OCI-LY3 (cell line): ENCODE measurements at regions not wholly inside any gene's neighbourhood (a gene's known extent, or its start where the extent isn't known, plus 50 kb on each side); places are given as distances from the start of the nearest gene placed in this dataset.

Experiments
- EZH2phosphoT487 ChIP-seq: fragments of 200-600 bp; shearing (Covaris generic); IDR thresholded peaks from 2 replicates; pipeline ENCODE4 v1.6.1; 2018; ENCODE audit warnings: antibody characterized with exemption, mixed run types, low read depth
- TF ChIP-seq, protein P1 (sequence below): fragments of 200-600, 300-600 bp; sonication (generic); IDR thresholded peaks from 2 replicates; pipeline ENCODE4 v1.5.1; 2014; ENCODE audit warnings: antibody characterized with exemption, low read length, low read depth

DNA sequence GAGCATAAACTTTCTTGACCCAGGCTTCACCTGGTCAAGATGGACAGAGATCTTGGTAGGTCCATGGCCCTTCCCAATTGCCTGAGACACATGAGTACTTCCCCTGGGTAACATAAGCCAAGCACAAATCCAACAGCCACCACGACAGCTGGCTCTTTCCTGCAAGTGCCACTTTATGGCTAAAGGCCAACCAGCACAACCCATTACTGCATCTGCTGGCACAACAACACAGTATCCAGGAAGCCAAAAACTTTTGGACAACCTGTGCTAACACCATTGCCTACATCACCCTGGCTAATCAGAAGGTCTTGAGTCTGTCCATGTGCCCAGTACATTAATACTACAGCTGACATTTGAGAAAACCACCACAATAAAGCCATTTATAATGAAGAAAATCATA lies 548.0 kb upstream of the SEMA3D start:
- TF ChIP-seq, protein P1, sequence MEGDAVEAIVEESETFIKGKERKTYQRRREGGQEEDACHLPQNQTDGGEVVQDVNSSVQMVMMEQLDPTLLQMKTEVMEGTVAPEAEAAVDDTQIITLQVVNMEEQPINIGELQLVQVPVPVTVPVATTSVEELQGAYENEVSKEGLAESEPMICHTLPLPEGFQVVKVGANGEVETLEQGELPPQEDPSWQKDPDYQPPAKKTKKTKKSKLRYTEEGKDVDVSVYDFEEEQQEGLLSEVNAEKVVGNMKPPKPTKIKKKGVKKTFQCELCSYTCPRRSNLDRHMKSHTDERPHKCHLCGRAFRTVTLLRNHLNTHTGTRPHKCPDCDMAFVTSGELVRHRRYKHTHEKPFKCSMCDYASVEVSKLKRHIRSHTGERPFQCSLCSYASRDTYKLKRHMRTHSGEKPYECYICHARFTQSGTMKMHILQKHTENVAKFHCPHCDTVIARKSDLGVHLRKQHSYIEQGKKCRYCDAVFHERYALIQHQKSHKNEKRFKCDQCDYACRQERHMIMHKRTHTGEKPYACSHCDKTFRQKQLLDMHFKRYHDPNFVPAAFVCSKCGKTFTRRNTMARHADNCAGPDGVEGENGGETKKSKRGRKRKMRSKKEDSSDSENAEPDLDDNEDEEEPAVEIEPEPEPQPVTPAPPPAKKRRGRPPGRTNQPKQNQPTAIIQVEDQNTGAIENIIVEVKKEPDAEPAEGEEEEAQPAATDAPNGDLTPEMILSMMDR, result no peak
- TF ChIP-seq EZH2phosphoT487, result no peak
